GM23248 (cell line): ENCODE measurements at regions not wholly inside any gene's neighbourhood (a gene's known extent, or its start where the extent isn't known, plus 50 kb on each side); places are given as distances from the start of the nearest gene placed in this dataset.

Source experiments
- EZH2 ChIP-seq: fragments of 200-600 bp; sonication (generic); IDR thresholded peaks from 2 replicates; pipeline ENCODE4 v1.6.1; 2018; ENCODE audit warnings: antibody characterized with exemption, mild to moderate bottlenecking; ENCODE audit not compliant: insufficient read depth, poor library complexity, severe bottlenecking
- EZH2phosphoT487 ChIP-seq: fragments of 200-600 bp; sonication (generic); IDR thresholded peaks from 2 replicates; pipeline ENCODE4 v1.6.1; 2018; ENCODE audit warnings: antibody characterized with exemption, moderate library complexity, mild to moderate bottlenecking, low read depth; ENCODE audit not compliant: insufficient read depth

DNA sequence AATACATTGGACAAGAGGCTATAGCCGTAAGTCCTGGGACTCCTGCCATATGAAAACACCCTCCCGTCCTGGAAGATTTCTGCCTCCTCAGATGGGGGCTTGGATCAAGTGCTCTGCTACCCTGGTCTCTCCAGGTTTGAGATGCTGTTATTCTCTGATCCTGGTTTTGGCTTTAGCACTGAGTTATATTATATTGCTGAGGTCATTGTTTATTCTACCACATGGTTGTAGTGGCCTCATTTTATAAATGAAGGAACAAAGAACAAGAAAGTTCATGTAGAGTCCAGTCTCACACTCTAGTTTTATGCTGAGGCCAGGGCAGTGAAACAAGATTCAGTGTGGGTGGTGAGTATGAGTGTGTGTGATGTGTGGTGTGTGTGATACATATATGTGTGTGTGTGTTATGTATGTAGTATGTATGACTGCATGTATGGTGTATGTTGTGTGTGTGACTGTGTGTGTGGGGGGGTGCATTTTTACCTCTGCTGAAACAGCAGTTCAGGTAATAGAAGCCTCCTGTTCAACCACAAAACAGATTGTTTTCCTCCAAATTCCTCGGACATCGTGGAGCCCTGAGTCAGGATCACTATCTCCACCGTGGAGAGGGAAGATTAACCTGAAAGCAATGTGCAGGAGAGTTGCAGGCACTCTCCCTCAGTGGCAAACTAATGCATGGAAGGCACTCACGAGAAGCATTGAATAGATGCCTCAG is 80.7 kb downstream of the C7orf25 start:
- TF ChIP-seq EZH2phosphoT487 (no peak), EZH2 (no peak)
